ENCODE measurements at regions not wholly inside any gene's neighbourhood (a gene's known extent, or its start where the extent isn't known, plus 50 kb on each side); places are given as distances from the start of the nearest gene placed in this dataset.

- TF ChIP-seq ZNF274 (IDR thresholded peaks at IDR 0.05; ENCODE audit: low read depth, low read length) (no peak), YY1 (IDR thresholded peaks at IDR 0.05; ENCODE audit: insufficient read depth, insufficient read length) (no peak)
These were observed 103.6 kb upstream of the BMP2 start for GRCh38 chr20:6663751-6664388.

Data from NT2/D1 (cell line).